Breast epithelium (tissue), 3 donors: ENCODE measurements at regions not wholly inside any gene's neighbourhood (a gene's known extent, or its start where the extent isn't known, plus 50 kb on each side); places are given as distances from the start of the nearest gene placed in this dataset.

ENCODE experiments used
- POLR2A ChIP-seq: fragments of 450-650 bp; IDR thresholded peaks from one replicate; pipeline ENCODE4 v1.6.1; 2016; ENCODE audit warnings: antibody characterized with exemption, mild to moderate bottlenecking, moderate library complexity
- TF ChIP-seq, protein P1 (sequence below), 3 donors: fragments of 450-650 bp; IDR thresholded peaks; one replicate each; pipeline ENCODE4 v1.5.1; 2016 to 2017; ENCODE audit warnings: antibody characterized with exemption in 3 of 3, mild to moderate bottlenecking in 3 of 3, moderate library complexity in 3 of 3

DNA sequence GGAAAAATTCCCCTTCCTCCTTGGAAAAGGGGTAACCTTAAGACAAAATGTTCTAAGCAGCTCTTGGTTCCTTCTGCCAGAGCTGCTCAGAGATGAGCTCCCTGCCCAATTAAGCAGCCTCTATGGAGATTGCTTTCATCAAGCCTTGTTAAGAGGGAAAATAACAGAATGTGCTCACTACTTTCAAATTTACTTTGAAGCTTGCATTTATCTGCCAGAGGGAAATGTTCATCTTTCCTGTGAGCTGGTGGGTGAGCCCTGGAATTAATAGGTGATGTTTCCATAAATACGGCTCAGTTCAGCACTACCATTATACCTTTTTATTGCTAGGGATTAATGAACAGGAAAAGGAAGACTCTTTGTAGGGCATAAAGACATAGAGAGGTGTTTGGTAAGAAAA is 549.0 kb downstream of the REEP3 start:
- TF ChIP-seq, protein P1, sequence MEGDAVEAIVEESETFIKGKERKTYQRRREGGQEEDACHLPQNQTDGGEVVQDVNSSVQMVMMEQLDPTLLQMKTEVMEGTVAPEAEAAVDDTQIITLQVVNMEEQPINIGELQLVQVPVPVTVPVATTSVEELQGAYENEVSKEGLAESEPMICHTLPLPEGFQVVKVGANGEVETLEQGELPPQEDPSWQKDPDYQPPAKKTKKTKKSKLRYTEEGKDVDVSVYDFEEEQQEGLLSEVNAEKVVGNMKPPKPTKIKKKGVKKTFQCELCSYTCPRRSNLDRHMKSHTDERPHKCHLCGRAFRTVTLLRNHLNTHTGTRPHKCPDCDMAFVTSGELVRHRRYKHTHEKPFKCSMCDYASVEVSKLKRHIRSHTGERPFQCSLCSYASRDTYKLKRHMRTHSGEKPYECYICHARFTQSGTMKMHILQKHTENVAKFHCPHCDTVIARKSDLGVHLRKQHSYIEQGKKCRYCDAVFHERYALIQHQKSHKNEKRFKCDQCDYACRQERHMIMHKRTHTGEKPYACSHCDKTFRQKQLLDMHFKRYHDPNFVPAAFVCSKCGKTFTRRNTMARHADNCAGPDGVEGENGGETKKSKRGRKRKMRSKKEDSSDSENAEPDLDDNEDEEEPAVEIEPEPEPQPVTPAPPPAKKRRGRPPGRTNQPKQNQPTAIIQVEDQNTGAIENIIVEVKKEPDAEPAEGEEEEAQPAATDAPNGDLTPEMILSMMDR (IDR thresholded peaks at IDR 0.05): no peak
- no peak for TF ChIP-seq POLR2A
